A673 (cell line): ENCODE measurements at regions not wholly inside any gene's neighbourhood (a gene's known extent, or its start where the extent isn't known, plus 50 kb on each side); places are given as distances from the start of the nearest gene placed in this dataset.

Experiments
- EZH2 ChIP-seq: fragments of 200-600 bp; sonication (generic); IDR thresholded peaks from 2 replicates; pipeline ENCODE4 v1.6.1; 2017; ENCODE audit warnings: borderline replicate concordance, low read depth, mild to moderate bottlenecking, mixed read lengths, antibody characterized with exemption, low read length; ENCODE audit not compliant: poor library complexity, severe bottlenecking
- TF ChIP-seq, protein P1 (sequence below): fragments of 300-800, 200-600 bp; sonication (generic); conservative IDR thresholded peaks from 2 replicates; pipeline ENCODE4 v1.5.1; 2017; ENCODE audit warnings: low read depth, mild to moderate bottlenecking, antibody characterized with exemption, low read length, moderate library complexity, mixed read lengths

DNA sequence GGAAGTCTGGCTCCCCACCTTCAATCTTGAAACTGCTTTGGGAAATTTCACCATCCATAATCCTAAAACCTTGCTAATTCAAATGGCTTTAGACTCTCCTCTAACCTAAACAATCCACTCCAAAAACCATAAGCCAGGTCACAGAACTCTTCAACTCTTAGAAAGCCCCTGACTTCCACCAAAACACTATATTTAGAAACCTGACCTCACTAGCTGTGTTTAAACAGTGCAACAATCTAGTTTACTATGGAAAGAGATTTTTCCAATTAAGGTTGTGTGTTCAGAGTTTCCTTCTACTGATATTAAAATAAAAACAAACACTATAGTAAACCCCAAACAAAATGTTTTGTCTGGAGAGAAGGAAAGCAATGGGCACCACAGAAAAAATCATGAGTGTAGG lies 308.1 kb downstream of the OSR1 start:
- TF ChIP-seq, protein P1, sequence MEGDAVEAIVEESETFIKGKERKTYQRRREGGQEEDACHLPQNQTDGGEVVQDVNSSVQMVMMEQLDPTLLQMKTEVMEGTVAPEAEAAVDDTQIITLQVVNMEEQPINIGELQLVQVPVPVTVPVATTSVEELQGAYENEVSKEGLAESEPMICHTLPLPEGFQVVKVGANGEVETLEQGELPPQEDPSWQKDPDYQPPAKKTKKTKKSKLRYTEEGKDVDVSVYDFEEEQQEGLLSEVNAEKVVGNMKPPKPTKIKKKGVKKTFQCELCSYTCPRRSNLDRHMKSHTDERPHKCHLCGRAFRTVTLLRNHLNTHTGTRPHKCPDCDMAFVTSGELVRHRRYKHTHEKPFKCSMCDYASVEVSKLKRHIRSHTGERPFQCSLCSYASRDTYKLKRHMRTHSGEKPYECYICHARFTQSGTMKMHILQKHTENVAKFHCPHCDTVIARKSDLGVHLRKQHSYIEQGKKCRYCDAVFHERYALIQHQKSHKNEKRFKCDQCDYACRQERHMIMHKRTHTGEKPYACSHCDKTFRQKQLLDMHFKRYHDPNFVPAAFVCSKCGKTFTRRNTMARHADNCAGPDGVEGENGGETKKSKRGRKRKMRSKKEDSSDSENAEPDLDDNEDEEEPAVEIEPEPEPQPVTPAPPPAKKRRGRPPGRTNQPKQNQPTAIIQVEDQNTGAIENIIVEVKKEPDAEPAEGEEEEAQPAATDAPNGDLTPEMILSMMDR, result no peak
- no peak for TF ChIP-seq EZH2
